Endothelial cell of umbilical vein (primary cell): ENCODE measurements at regions not wholly inside any gene's neighbourhood (a gene's known extent, or its start where the extent isn't known, plus 50 kb on each side); places are given as distances from the start of the nearest gene placed in this dataset.

ENCODE experiments used
- BruUV-seq: library from RNA; stranded (reverse); fragments of 400-500 nt; replicated peaks from 2 replicates; lab custom pipeline; 2021; lab: Mats Ljungman, UMichigan
- CTCF ChIA-PET: fragments of 300-600, 350-600 bp; sonication (Branson Sonifier 250); formaldehyde crosslinking; loops from one replicate; lab custom pipeline; 2021; ENCODE audit warnings: antibody characterized with exemption, inconsistent platforms; lab: Charles Lee
- POLR2A ChIA-PET: fragments of 300-600, 350-600 bp; sonication (Branson Sonifier 250); formaldehyde crosslinking; loops from one replicate; lab custom pipeline; 2021; ENCODE audit warnings: antibody characterized with exemption, inconsistent platforms; lab: Charles Lee
- DNase-seq: peaks from one replicate; pipeline ENCODE4 v3.0.0-alpha.2; 2011; ENCODE audit warnings: low read depth, low spot score
- FAIRE-seq: peaks from 2 replicates; lab custom pipeline; 2011; peaks lifted over from hg19 to GRCh38; lab: Jason Lieb, UNC
- H2AFZ ChIP-seq: 2 replicates; pipeline ENCODE4 v1.6.0; 2012; ENCODE audit warnings: low read depth, low read length, control low read depth, inconsistent platforms
- H3K27ac ChIP-seq: 2 replicates; pipeline ENCODE4 v1.5.1; 2011; ENCODE audit warnings: low read depth, mild to moderate bottlenecking, control low read depth, low read length, moderate library complexity; ENCODE audit not compliant: insufficient read depth
- H3K27me3 ChIP-seq, 2 experiments: 2 replicates each; pipeline versions ENCODE4 v1.6.0 to v1.6.1; 2011; ENCODE audit warnings: low read length in 2 of 2, mixed read lengths in 1 of 2; ENCODE audit not compliant: control insufficient read depth in 2 of 2, insufficient read depth in 2 of 2
- H3K36me3 ChIP-seq, 2 experiments: 2 replicates in 1 of 2; 3 replicates in 1 of 2; pipeline ENCODE4 v1.5.1; 2011; ENCODE audit warnings: low read length in 2 of 2, mild to moderate bottlenecking in 1 of 2, moderate library complexity in 1 of 2; ENCODE audit not compliant: control insufficient read depth in 2 of 2, insufficient read depth in 2 of 2; ENCODE audit errors: extremely low read depth in 1 of 2
- H3K4me1 ChIP-seq: 3 replicates; pipeline ENCODE4 v1.5.1; 2011; ENCODE audit warnings: mild to moderate bottlenecking, low read length; ENCODE audit not compliant: control insufficient read depth, insufficient read depth; ENCODE audit errors: extremely low read depth
- H3K4me2 ChIP-seq: 2 replicates; pipeline ENCODE4 v1.6.1; 2011; ENCODE audit warnings: low read length, control low read depth, mixed read lengths; ENCODE audit not compliant: insufficient read depth
- H3K4me3 ChIP-seq, 3 experiments: fragments of 200-600 bp in 1 of 3; sonication (generic), shearing (Covaris generic) in 1 of 3; replicated peaks in 1 of 3; 2 replicates each; pipeline ENCODE4 v1.5.1; 2011 to 2016; ENCODE audit warnings: control low read depth in 3 of 3, low read length in 3 of 3, mild to moderate bottlenecking in 2 of 3, inconsistent platforms in 1 of 3, low read depth in 1 of 3, moderate library complexity in 1 of 3; ENCODE audit not compliant: insufficient read depth in 1 of 3
- H3K79me2 ChIP-seq: 2 replicates; pipeline ENCODE4 v1.6.0; 2012; ENCODE audit warnings: low read length, inconsistent platforms; ENCODE audit not compliant: control insufficient read depth, insufficient read depth
- H3K9ac ChIP-seq: replicated peaks from 2 replicates; pipeline ENCODE3; 2011; ENCODE audit warnings: low read length, control low read depth; ENCODE audit not compliant: insufficient read depth; ENCODE audit errors: extremely low read depth
- H3K9me1 ChIP-seq: replicated peaks from 3 replicates; pipeline ENCODE4 v1.6.0; 2011; ENCODE audit warnings: mild to moderate bottlenecking, low read length; ENCODE audit not compliant: control insufficient read depth, insufficient read depth; ENCODE audit errors: extremely low read depth
- H3K9me3 ChIP-seq: replicated peaks from 2 replicates; pipeline ENCODE4 v1.5.1; 2012; ENCODE audit warnings: low read length, inconsistent platforms; ENCODE audit not compliant: control insufficient read depth, insufficient read depth
- H4K20me1 ChIP-seq: replicated peaks from 2 replicates; pipeline ENCODE3; 2011; ENCODE audit warnings: mild to moderate bottlenecking, low read length; ENCODE audit not compliant: control insufficient read depth, insufficient read depth; ENCODE audit errors: extremely low read depth
- EZH2 ChIP-seq: IDR thresholded peaks from 2 replicates; pipeline ENCODE4 v1.6.1; 2012; ENCODE audit warnings: borderline replicate concordance, low read depth, mild to moderate bottlenecking, moderate library complexity, low read length, inconsistent platforms; ENCODE audit not compliant: severe bottlenecking
- FOS ChIP-seq: IDR thresholded peaks from 2 replicates; pipeline ENCODE4 v1.6.1; 2011; ENCODE audit warnings: mild to moderate bottlenecking, low read length, moderate library complexity, borderline replicate concordance; ENCODE audit not compliant: insufficient read depth
- GATA2 ChIP-seq: IDR thresholded peaks from 2 replicates; pipeline ENCODE4 v1.7.0; 2011; ENCODE audit warnings: low read depth, mild to moderate bottlenecking, moderate library complexity, mixed read lengths, low read length; ENCODE audit not compliant: insufficient read length, insufficient read depth
- JUN ChIP-seq: IDR thresholded peaks from 2 replicates; pipeline ENCODE4 v1.6.1; 2011; ENCODE audit warnings: borderline replicate concordance, low read depth; ENCODE audit not compliant: insufficient read length, insufficient read depth
- MYC ChIP-seq: IDR thresholded peaks from one replicate; pipeline ENCODE4 v1.6.1; 2011; ENCODE audit warnings: mild to moderate bottlenecking, low read depth, low read length
- POLR2A ChIP-seq: IDR thresholded peaks from 2 replicates; pipeline ENCODE4 v1.6.1; 2012; ENCODE audit warnings: low read depth, mild to moderate bottlenecking, control low read depth, low read length
- POLR2AphosphoS5 ChIP-seq: IDR thresholded peaks from 2 replicates; pipeline ENCODE4 v1.6.1; 2012; ENCODE audit warnings: low read depth, mild to moderate bottlenecking, control low read depth, low read length, moderate library complexity; ENCODE audit not compliant: insufficient read depth
- dilution Hi-C: fragments of 300-500 bp; cut with MboI; formaldehyde crosslinking; loops from one replicate; pipeline ENCODE4 v1.15.0; 2019; ENCODE audit warnings: low sequenced_read_pairs; ENCODE audit not compliant: extremely low pct_ligation_motif_present
- intact Hi-C: fragments of 100-400 bp; cut with micrococcal nuclease; formaldehyde crosslinking; loops from one replicate; pipeline ENCODE4 v1.10.0; 2022
- TF ChIP-seq, protein P1 (sequence below), 2 donors: IDR thresholded peaks; 1 replicate in 1 of 2; 2 replicates in 1 of 2; pipeline ENCODE4 v1.5.1; 2011; ENCODE audit warnings: low read length in 2 of 2, mild to moderate bottlenecking in 2 of 2, moderate library complexity in 2 of 2, control low read depth in 1 of 2, inconsistent platforms in 1 of 2, low read depth in 1 of 2; ENCODE audit not compliant: insufficient read depth in 1 of 2; ENCODE audit errors: extremely low read depth in 1 of 2
- TF ChIP-seq, protein P2 (sequence below): IDR thresholded peaks from 2 replicates; pipeline ENCODE4 v1.6.1; 2011; ENCODE audit not compliant: insufficient read depth, insufficient read length

DNA sequence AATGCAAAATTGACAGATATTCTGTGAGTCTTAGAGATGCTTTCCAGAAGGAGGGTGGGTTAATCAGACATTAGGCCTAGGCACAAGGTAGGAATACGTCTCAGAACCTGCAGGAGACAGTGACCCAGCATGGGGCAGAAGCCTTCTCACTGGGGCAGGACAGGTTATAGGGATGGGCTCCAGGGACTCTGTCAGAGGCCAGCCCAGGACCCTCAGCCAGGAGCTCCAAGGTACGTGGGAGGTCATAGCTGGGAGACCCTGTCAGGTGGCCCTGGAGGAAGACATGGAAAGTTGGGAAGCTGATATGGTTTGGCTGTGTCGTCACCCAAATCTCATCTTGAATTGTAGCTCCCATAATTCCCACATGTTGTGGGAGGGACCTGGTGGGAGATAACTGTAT lies 450.4 kb downstream of the GADD45G start:
- CTCF ChIA-PET = no interaction called here
- BruUV-seq = no TSS peak

More for the DNA sequence above, 450.4 kb downstream of the GADD45G start:
- POLR2A ChIA-PET = no interaction called here
- Histone ChIP-seq H3K9ac (no peak overlapping the region), H3K36me3 (no peaks in the 10 kb centered on the region), H3K9me1 (no peaks in the 10 kb centered on the region), H3K79me2 (no peaks in the 10 kb centered on the region), H3K4me1 (no peaks in the 10 kb centered on the region), H2AFZ (no peak overlapping the region), H3K27ac (no peak overlapping the region), H4K20me1 (no peaks in the 10 kb centered on the region), H3K27me3 (no peaks in the 10 kb centered on the region), H3K9me3 (no peaks in the 10 kb centered on the region), H3K4me2 (no peak overlapping the region), H3K4me3 (no peak overlapping the region)
- FAIRE-seq = no peak
- dilution Hi-C loops = no loop called here
- DNase-seq = no peak
- intact Hi-C loops = no loop called here
- TF ChIP-seq POLR2AphosphoS5 (no peak), POLR2A (no peak), GATA2 (no peak), MYC (no peak), FOS (no peak), EZH2 (no peak), JUN (no peak)
- TF ChIP-seq, protein P1, sequence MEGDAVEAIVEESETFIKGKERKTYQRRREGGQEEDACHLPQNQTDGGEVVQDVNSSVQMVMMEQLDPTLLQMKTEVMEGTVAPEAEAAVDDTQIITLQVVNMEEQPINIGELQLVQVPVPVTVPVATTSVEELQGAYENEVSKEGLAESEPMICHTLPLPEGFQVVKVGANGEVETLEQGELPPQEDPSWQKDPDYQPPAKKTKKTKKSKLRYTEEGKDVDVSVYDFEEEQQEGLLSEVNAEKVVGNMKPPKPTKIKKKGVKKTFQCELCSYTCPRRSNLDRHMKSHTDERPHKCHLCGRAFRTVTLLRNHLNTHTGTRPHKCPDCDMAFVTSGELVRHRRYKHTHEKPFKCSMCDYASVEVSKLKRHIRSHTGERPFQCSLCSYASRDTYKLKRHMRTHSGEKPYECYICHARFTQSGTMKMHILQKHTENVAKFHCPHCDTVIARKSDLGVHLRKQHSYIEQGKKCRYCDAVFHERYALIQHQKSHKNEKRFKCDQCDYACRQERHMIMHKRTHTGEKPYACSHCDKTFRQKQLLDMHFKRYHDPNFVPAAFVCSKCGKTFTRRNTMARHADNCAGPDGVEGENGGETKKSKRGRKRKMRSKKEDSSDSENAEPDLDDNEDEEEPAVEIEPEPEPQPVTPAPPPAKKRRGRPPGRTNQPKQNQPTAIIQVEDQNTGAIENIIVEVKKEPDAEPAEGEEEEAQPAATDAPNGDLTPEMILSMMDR (IDR thresholded peaks at IDR 0.05; ENCODE audit: extremely low read depth in 1 of 2, insufficient read depth in 1 of 2, low read depth in 1 of 2, low read length in 2 of 2) = no peak
- TF ChIP-seq, protein P2, sequence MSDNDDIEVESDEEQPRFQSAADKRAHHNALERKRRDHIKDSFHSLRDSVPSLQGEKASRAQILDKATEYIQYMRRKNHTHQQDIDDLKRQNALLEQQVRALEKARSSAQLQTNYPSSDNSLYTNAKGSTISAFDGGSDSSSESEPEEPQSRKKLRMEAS = no peak
